OCI-LY3 (cell line): ENCODE measurements at regions not wholly inside any gene's neighbourhood (a gene's known extent, or its start where the extent isn't known, plus 50 kb on each side); places are given as distances from the start of the nearest gene placed in this dataset.

Source experiments
- H2AFZ ChIP-seq: fragments of 200-600, 300-600 bp; shearing (Covaris generic); 2 replicates; pipeline ENCODE4 v1.6.0; 2014; ENCODE audit warnings: antibody characterized with exemption, low read depth, low read length
- H3K27ac ChIP-seq: fragments of 200-600, 300-600 bp; sonication (generic); 2 replicates; pipeline ENCODE4 v1.5.1; 2014; ENCODE audit warnings: mild to moderate bottlenecking, low read length, moderate library complexity, mixed read lengths
- H3K27me3 ChIP-seq: fragments of 200-600, 300-600 bp; sonication (generic); 2 replicates; pipeline ENCODE4 v1.6.1; 2014; ENCODE audit warnings: low read depth, low read length, mixed read lengths
- H3K36me3 ChIP-seq: fragments of 200-600, 300-600 bp; sonication (generic); replicated peaks from 2 replicates; pipeline ENCODE3; 2014; ENCODE audit warnings: low read depth, low read length, mixed read lengths
- H3K4me1 ChIP-seq: fragments of 300-600, 200-600 bp; sonication (generic); 2 replicates; pipeline ENCODE4 v1.6.1; 2014; ENCODE audit warnings: low read length, mixed read lengths
- H3K4me2 ChIP-seq: fragments of 200-600, 300-600 bp; sonication (generic); 2 replicates; pipeline ENCODE4 v1.6.1; 2014; ENCODE audit warnings: low read length, mixed read lengths
- H3K4me3 ChIP-seq: fragments of 300-600, 200-600 bp; sonication (generic); 2 replicates; pipeline ENCODE4 v1.5.1; 2014; ENCODE audit warnings: antibody characterized with exemption, mild to moderate bottlenecking, low read length, moderate library complexity
- H3K79me2 ChIP-seq: fragments of 300-600, 200-600 bp; shearing (Covaris generic); 2 replicates; pipeline ENCODE4 v1.6.1; 2014; ENCODE audit warnings: mild to moderate bottlenecking, low read length, mixed read lengths
- H3K9ac ChIP-seq: fragments of 300-600, 200-600 bp; shearing (Covaris generic); 2 replicates; pipeline ENCODE4 v1.6.0; 2014; ENCODE audit warnings: mild to moderate bottlenecking, low read length, moderate library complexity
- H3K9me3 ChIP-seq: fragments of 200-600, 300-600 bp; shearing (Covaris generic); 2 replicates; pipeline ENCODE4 v1.6.1; 2014; ENCODE audit warnings: low read length, mixed read lengths; ENCODE audit not compliant: insufficient read depth
- H4K20me1 ChIP-seq: fragments of 200-600, 300-600 bp; sonication (generic); 2 replicates; pipeline ENCODE4 v1.6.1; 2016; ENCODE audit warnings: low read length, mixed read lengths; ENCODE audit not compliant: insufficient read depth
- EZH2phosphoT487 ChIP-seq: fragments of 200-600 bp; shearing (Covaris generic); IDR thresholded peaks from 2 replicates; pipeline ENCODE4 v1.6.1; 2018; ENCODE audit warnings: antibody characterized with exemption, mixed run types, low read depth
- TF ChIP-seq, protein P1 (sequence below): fragments of 200-600, 300-600 bp; sonication (generic); IDR thresholded peaks from 2 replicates; pipeline ENCODE4 v1.5.1; 2014; ENCODE audit warnings: antibody characterized with exemption, low read length, low read depth

DNA sequence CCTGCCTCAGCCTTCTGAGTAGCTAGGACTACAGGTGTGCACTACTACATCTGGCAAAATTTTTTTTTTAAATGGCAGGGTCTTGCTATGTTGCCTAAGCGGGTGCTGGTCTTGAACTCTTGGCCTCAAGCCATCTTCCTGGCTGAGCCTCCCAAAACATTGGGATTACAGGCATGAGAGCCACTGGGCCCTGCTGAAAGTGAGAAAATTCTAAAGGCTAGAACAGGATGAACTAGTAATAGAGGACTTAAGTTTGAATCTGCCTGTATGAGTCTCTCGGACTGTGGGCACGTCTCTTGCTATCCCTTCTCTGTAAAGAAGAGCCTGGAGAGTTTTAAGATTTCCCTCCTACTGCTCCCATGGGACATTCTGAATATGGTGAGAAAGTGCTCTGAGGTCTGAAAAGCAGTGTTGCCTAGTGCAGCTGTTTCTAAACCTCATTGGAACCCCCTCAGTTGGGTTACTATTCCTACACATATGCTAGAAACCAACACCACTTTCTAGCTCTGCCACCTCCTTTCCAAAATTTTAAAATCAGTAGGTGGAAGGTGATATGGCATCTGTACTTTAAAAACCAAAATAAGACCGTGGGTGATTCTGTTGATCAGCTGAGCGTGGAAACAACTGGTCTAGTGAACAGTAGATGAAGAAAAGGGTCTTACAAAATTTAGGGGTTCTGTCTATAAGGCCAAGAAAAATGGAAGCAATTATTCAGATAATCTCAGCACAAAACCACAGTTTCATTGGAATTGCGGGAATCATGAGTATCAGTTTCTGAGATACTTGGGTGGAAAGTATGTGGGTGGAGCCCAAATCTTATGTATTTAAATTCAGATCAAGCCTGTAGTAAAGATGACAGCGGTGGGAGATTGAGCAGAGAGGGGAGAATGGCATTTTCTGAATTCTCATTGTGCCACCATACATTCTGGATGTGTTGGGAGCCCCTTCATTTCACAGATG lies 259.8 kb upstream of the CXCR4 start:
- TF ChIP-seq, protein P1, sequence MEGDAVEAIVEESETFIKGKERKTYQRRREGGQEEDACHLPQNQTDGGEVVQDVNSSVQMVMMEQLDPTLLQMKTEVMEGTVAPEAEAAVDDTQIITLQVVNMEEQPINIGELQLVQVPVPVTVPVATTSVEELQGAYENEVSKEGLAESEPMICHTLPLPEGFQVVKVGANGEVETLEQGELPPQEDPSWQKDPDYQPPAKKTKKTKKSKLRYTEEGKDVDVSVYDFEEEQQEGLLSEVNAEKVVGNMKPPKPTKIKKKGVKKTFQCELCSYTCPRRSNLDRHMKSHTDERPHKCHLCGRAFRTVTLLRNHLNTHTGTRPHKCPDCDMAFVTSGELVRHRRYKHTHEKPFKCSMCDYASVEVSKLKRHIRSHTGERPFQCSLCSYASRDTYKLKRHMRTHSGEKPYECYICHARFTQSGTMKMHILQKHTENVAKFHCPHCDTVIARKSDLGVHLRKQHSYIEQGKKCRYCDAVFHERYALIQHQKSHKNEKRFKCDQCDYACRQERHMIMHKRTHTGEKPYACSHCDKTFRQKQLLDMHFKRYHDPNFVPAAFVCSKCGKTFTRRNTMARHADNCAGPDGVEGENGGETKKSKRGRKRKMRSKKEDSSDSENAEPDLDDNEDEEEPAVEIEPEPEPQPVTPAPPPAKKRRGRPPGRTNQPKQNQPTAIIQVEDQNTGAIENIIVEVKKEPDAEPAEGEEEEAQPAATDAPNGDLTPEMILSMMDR, result no peak
- TF ChIP-seq EZH2phosphoT487, result no peak

DNA sequence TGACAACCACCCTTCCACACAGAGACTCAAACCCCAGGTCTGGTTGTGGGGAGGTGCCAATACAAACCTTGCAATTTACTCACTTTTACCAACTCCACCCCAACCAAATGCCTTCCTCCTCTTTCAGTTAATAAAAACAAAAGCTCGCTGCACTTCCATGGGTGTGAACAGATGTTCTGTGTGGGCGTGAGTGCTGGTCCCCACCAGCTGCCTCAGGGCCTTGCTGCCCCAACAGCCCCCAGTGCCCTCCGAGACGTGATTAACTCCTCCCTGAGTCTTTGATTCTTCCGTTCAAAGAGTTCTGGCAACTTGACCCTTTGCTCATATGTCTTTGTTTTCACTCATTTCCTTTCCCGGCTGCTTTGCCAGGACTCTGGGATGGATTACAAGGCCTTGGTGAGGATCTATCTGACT lies 258.9 kb upstream of the CXCR4 start:
- Histone ChIP-seq H3K9ac (no peak overlapping the region), H2AFZ (no peak overlapping the region), H3K27me3 (peaks cover 36% of the 10 kb centered on the region), H3K79me2 (no peaks in the 10 kb centered on the region), H3K4me3 (no peak overlapping the region), H3K4me2 (peak overlapping the region; percentile 76), H4K20me1 (no peaks in the 10 kb centered on the region), H3K36me3 (no peaks in the 10 kb centered on the region), H3K9me3 (no peaks in the 10 kb centered on the region), H3K27ac (no peak overlapping the region), H3K4me1 (peaks cover 58% of the 10 kb centered on the region)
- TF ChIP-seq, protein P1, result no peak
- TF ChIP-seq EZH2phosphoT487, result no peak

More for the DNA sequence above, 259.8 kb upstream of the CXCR4 start:
- H3K4me1 ChIP-seq, result peaks cover 67% of the 10 kb centered on the region
- no peak overlapping the region for H3K9ac ChIP-seq
- no peak overlapping the region for H2AFZ ChIP-seq
- H3K9me3 ChIP-seq, result no peaks in the 10 kb centered on the region
- H4K20me1 ChIP-seq, result no peaks in the 10 kb centered on the region
- no peaks in the 10 kb centered on the region for H3K79me2 ChIP-seq
- H3K4me3 ChIP-seq, result no peak overlapping the region
- peak overlapping the region; percentile 7 for H3K4me2 ChIP-seq
- H3K27me3 ChIP-seq, result peaks cover 31% of the 10 kb centered on the region
- no peak overlapping the region for H3K27ac ChIP-seq
- no peaks in the 10 kb centered on the region for H3K36me3 ChIP-seq

DNA sequence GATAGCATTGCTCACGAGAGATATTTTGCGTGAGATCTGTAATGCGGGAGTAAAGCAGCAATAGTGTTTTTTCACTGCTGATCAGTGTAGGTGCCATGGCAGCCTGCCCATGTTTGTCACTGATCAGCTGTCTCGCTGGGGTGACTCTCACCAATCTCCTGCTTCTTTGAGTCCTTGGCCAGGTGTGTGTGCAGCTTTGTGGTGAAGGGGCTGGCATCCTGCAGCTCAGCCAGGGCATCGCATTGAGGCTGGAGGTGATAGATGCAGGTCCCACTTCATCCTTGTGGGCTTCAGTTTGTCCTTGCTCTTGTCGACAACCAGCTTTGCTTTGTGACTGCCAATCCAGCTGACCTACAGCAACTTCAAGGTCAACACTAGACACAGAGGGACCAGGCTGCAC lies 258.3 kb upstream of the CXCR4 start:
- Histone ChIP-seq H3K9ac (peak overlapping the region; percentile 9; the same call in 1 of the 2 replicates), H3K27me3 (peaks cover 36% of the 10 kb centered on the region), H3K4me3 (peak overlapping the region; percentile 54; the same call in 1 of the 2 replicates), H3K79me2 (no peaks in the 10 kb centered on the region), H3K4me2 (peak overlapping the region; percentile 76), H3K4me1 (peaks cover 52% of the 10 kb centered on the region), H4K20me1 (no peaks in the 10 kb centered on the region), H2AFZ (no peak overlapping the region), H3K9me3 (no peaks in the 10 kb centered on the region), H3K27ac (peak overlapping the region; percentile 68; the same call in 1 of the 2 replicates), H3K36me3 (no peaks in the 10 kb centered on the region)
- no peak for TF ChIP-seq EZH2phosphoT487
- TF ChIP-seq, protein P1, result no peak
